Endothelial cell (in vitro differentiated cells): ENCODE measurements at regions not wholly inside any gene's neighbourhood (a gene's known extent, or its start where the extent isn't known, plus 50 kb on each side); places are given as distances from the start of the nearest gene placed in this dataset.
"Not testable (repeated sequence)": the region's sequence is repeated elsewhere in the genome, so short reads cannot be mapped to it uniquely, and the experiment has no call there.

Experiments
- DNase-seq: peaks from one replicate; pipeline ENCODE4 v3.0.0; 2021; ENCODE audit warnings: low spot score
- H3K27ac Mint-ChIP-seq: one replicate; pipeline ENCODE4 v1.8.0; 2021; ENCODE audit warnings: mixed read lengths, inconsistent platforms; ENCODE audit not compliant: unreplicated experiment
- H3K27me3 Mint-ChIP-seq: one replicate; pipeline ENCODE4 v1.8.0; 2021; ENCODE audit warnings: mild to moderate bottlenecking, moderate library complexity, mixed read lengths, inconsistent platforms; ENCODE audit not compliant: unreplicated experiment
- H3K36me3 Mint-ChIP-seq: one replicate; pipeline ENCODE4 v1.8.0; 2021; ENCODE audit warnings: mild to moderate bottlenecking, low read depth, mixed read lengths, inconsistent platforms; ENCODE audit not compliant: unreplicated experiment
- H3K4me1 Mint-ChIP-seq: one replicate; pipeline ENCODE4 v1.8.0; 2021; ENCODE audit warnings: mild to moderate bottlenecking, mixed read lengths, inconsistent platforms; ENCODE audit not compliant: unreplicated experiment
- H3K4me3 Mint-ChIP-seq: one replicate; pipeline ENCODE4 v1.8.0; 2021; ENCODE audit warnings: mild to moderate bottlenecking, mixed read lengths, inconsistent platforms; ENCODE audit not compliant: unreplicated experiment
- H3K9me3 Mint-ChIP-seq: one replicate; pipeline ENCODE4 v1.8.0; 2021; ENCODE audit warnings: mixed read lengths, inconsistent platforms; ENCODE audit not compliant: unreplicated experiment
- TF ChIP-seq, protein P1 (sequence below): fragments of 200-600 bp; sonication (generic); IDR thresholded peaks from one replicate; pipeline ENCODE4 v1.5.0; 2021; ENCODE audit warnings: antibody characterized with exemption; ENCODE audit not compliant: unreplicated experiment

DNA sequence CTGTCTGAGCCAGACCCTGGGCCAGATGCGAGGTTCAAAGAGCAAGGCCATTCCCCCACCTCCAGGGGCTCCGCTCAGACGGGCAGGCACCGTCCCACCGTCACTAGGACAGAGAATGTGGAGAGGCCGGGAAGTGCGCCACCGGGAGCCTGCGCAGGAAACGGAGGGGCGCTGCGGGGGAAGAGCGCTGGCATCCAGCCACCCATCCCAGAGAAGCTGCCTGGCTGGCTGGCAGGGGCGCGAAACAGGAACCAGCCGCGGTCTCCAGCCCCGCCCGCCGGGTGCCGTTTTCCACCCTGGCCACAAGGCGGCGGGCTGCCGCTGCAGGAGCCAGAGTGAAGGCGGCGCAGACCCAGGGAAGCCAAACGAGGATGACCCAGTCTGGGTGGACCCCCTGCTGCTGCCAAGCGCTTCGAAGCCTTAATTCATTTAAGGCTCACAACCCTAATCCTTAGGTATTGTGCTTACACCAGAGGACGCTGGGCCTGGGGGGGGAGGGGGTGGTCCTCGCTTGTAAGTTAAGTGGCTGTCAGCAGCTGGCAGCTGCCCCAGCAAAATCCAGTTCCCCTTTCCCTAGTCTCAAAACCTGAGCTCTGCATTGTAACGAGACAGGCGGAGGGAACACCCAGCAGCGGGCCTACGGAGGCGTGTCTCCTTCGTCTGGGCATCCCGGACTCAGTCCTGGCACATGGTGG, 114.8 kb upstream of the SMURF2 start:
- Mint-ChIP-seq H3K36me3 (peaks cover 27% of the 10 kb centered on the region), H3K4me1 (peaks cover 42% of the 10 kb centered on the region), H3K4me3 (peak overlapping the region; percentile 94), H3K27ac (peak overlapping the region; percentile 65), H3K27me3 (peaks cover 34% of the 10 kb centered on the region)
- not testable (repeated sequence) for H3K9me3 Mint-ChIP-seq
- TF ChIP-seq, protein P1, sequence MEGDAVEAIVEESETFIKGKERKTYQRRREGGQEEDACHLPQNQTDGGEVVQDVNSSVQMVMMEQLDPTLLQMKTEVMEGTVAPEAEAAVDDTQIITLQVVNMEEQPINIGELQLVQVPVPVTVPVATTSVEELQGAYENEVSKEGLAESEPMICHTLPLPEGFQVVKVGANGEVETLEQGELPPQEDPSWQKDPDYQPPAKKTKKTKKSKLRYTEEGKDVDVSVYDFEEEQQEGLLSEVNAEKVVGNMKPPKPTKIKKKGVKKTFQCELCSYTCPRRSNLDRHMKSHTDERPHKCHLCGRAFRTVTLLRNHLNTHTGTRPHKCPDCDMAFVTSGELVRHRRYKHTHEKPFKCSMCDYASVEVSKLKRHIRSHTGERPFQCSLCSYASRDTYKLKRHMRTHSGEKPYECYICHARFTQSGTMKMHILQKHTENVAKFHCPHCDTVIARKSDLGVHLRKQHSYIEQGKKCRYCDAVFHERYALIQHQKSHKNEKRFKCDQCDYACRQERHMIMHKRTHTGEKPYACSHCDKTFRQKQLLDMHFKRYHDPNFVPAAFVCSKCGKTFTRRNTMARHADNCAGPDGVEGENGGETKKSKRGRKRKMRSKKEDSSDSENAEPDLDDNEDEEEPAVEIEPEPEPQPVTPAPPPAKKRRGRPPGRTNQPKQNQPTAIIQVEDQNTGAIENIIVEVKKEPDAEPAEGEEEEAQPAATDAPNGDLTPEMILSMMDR: peak; percentile 93
- peak; percentile 90 for DNase-seq

DNA sequence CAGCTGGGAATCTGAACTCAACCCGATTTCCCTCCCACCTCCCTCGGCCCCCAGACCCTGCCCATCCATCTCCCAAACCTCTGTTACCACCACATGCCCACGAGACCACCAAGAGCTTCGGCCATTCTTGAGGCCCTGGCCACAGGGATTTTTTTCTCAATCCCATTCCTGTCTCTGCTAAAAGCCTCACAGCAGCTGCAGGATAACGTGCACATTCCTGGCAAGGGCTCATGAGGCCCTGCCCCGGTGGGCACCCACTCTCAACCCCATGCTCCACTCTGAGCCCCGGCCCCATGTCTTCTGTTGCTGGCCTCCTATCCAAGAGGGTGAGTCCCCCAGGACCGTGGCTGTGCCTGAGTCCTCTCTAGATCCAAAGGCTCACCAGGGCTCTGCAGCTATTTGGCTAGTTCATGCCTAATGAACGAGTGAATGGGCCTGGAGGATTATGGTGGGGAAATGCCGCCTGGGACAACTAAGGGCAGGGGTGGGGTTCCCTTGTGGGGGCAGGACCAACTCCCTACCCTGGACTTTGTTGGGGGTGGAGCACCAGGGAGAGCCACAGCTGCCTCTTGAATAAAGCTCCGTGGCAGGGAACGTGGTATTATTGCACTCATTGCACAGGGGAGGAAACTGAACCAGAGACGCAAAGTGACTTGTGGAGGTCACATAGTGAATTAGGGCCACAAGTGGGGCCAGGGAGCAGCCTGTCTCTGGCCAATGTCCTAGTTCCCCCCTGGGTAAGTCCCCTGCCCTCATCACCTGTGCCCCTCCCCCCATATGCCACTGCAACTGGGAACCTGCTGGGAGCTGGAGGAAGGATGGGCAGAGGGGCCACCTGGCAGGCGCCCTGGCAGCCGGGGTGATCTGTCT, 113.8 kb upstream of the SMURF2 start:
- H3K27me3 Mint-ChIP-seq: peaks cover 33% of the 10 kb centered on the region
- H3K4me3 Mint-ChIP-seq: peak overlapping the region; percentile 82

DNA sequence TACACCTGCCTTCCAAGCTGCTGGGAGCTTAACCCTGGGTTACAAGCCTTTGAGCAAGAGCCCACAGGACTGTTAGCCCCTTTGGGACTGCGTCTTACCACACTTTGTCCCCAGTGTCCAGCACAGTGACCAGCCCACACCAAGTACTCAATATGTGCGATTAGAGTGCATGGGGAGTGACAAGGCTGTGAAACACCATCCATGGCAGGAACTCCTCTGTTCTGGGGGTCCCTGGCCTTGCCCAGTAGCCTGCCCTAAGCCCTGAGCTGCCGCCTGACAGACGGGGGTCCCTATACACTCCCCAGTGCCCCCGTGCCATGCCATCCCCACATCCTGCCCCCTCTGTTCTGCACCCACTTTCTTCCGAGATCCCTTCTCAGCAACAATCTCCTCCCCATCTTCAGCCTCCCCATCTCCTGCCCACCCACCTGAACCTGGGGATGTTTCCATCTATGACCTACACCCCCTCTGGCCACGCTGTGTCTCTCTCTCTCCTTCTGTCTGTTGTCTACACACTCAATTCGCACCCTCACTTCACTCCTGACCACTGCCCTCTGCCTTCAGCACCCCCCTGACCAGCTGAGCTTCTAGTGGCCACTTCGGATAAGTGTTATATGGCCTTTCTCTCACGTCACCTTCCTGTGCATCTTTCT, 112.9 kb upstream of the SMURF2 start:
- Mint-ChIP-seq H3K9me3 (no peaks in the 10 kb centered on the region), H3K27me3 (peaks cover 33% of the 10 kb centered on the region), H3K4me1 (peaks cover 43% of the 10 kb centered on the region), H3K36me3 (peaks cover 37% of the 10 kb centered on the region), H3K4me3 (peak overlapping the region; percentile 44), H3K27ac (peak overlapping the region; percentile 73)
- DNase-seq: no peak
- TF ChIP-seq, protein P1: no peak

More for the DNA sequence above, 113.8 kb upstream of the SMURF2 start:
- no peaks in the 10 kb centered on the region for H3K9me3 Mint-ChIP-seq
- H3K27ac Mint-ChIP-seq: no peak overlapping the region
- peaks cover 32% of the 10 kb centered on the region for H3K36me3 Mint-ChIP-seq
- TF ChIP-seq, protein P1: no peak
- H3K4me1 Mint-ChIP-seq: peaks cover 40% of the 10 kb centered on the region
- DNase-seq: no peak

DNA sequence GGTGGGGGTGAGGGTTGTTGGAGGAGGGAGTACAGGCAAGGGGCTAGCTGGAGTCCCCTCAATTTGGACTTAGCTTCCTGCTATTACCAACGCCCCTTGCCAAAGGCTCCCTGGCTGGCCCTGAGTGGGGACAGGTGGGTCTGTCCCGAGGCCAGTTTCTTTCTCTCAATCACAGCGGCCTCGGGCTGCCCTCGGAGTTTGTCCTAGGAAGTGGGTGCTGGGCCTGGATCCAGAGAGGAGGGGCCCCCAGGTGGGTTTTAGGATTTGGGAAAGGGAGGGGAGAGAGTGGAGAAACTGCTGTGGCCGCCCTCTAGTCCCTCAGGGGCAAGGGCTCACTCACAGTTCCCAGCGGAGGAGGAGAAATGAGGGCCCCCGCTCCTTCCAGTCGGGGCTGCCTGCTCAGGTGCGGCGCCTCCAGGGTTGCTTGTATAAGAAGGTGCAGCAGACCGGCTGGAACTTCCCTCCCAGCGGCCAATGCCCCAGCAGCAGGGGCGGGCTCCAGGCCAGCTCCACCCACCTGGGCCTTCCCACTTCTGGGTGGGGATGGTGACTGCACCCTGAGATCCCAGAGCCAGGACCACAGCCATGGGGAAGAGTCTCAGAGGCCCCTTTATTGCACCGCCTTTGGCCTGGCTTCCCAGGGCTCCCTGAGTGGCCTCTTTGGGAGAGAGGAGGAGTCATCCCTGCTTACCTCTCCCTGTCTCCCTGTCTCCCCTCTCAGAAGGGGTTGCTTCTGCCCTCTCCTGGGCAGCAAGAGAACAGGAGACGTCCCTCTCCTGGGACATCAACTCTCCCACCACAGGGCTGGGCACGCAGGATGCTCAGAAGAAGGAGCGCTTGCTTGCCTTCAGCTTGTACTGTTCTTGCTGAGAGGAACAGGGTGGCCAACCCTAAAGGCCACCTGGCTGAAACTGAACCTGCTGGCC, 112.0 kb upstream of the SMURF2 start:
- Mint-ChIP-seq H3K27ac (no peak overlapping the region), H3K4me3 (no peak overlapping the region)
- TF ChIP-seq, protein P1: no peak

More for the DNA sequence above, 112.0 kb upstream of the SMURF2 start:
- H3K36me3 Mint-ChIP-seq: peaks cover 42% of the 10 kb centered on the region
- H3K4me1 Mint-ChIP-seq: peaks cover 43% of the 10 kb centered on the region
- H3K9me3 Mint-ChIP-seq: no peaks in the 10 kb centered on the region
- DNase-seq: peak; percentile 43
- H3K27me3 Mint-ChIP-seq: peaks cover 28% of the 10 kb centered on the region
